Endothelial cell of umbilical vein (primary cell): ENCODE measurements at regions not wholly inside any gene's neighbourhood (a gene's known extent, or its start where the extent isn't known, plus 50 kb on each side); places are given as distances from the start of the nearest gene placed in this dataset.

Experiments
- BruUV-seq: library from RNA; stranded (reverse); fragments of 400-500 nt; replicated peaks from 2 replicates; lab custom pipeline; 2021; lab: Mats Ljungman, UMichigan
- CTCF ChIA-PET: fragments of 300-600, 350-600 bp; sonication (Branson Sonifier 250); formaldehyde crosslinking; loops from one replicate; lab custom pipeline; 2021; ENCODE audit warnings: antibody characterized with exemption, inconsistent platforms; lab: Charles Lee
- POLR2A ChIA-PET: fragments of 300-600, 350-600 bp; sonication (Branson Sonifier 250); formaldehyde crosslinking; loops from one replicate; lab custom pipeline; 2021; ENCODE audit warnings: antibody characterized with exemption, inconsistent platforms; lab: Charles Lee
- DNase-seq: peaks from one replicate; pipeline ENCODE4 v3.0.0-alpha.2; 2011; ENCODE audit warnings: low read depth, low spot score
- FAIRE-seq: peaks from 2 replicates; lab custom pipeline; 2011; peaks lifted over from hg19 to GRCh38; lab: Jason Lieb, UNC
- H2AFZ ChIP-seq: 2 replicates; pipeline ENCODE4 v1.6.0; 2012; ENCODE audit warnings: low read depth, low read length, control low read depth, inconsistent platforms
- H3K27ac ChIP-seq: 2 replicates; pipeline ENCODE4 v1.5.1; 2011; ENCODE audit warnings: low read depth, mild to moderate bottlenecking, control low read depth, low read length, moderate library complexity; ENCODE audit not compliant: insufficient read depth
- H3K27me3 ChIP-seq, 2 experiments: 2 replicates each; pipeline versions ENCODE4 v1.6.0 to v1.6.1; 2011; ENCODE audit warnings: low read length in 2 of 2, mixed read lengths in 1 of 2; ENCODE audit not compliant: control insufficient read depth in 2 of 2, insufficient read depth in 2 of 2
- H3K36me3 ChIP-seq, 2 experiments: 2 replicates in 1 of 2; 3 replicates in 1 of 2; pipeline ENCODE4 v1.5.1; 2011; ENCODE audit warnings: low read length in 2 of 2, mild to moderate bottlenecking in 1 of 2, moderate library complexity in 1 of 2; ENCODE audit not compliant: control insufficient read depth in 2 of 2, insufficient read depth in 2 of 2; ENCODE audit errors: extremely low read depth in 1 of 2
- H3K4me1 ChIP-seq: 3 replicates; pipeline ENCODE4 v1.5.1; 2011; ENCODE audit warnings: mild to moderate bottlenecking, low read length; ENCODE audit not compliant: control insufficient read depth, insufficient read depth; ENCODE audit errors: extremely low read depth
- H3K4me2 ChIP-seq: 2 replicates; pipeline ENCODE4 v1.6.1; 2011; ENCODE audit warnings: low read length, control low read depth, mixed read lengths; ENCODE audit not compliant: insufficient read depth
- H3K4me3 ChIP-seq, 3 experiments: fragments of 200-600 bp in 1 of 3; sonication (generic), shearing (Covaris generic) in 1 of 3; replicated peaks in 1 of 3; 2 replicates each; pipeline ENCODE4 v1.5.1; 2011 to 2016; ENCODE audit warnings: control low read depth in 3 of 3, low read length in 3 of 3, mild to moderate bottlenecking in 2 of 3, inconsistent platforms in 1 of 3, low read depth in 1 of 3, moderate library complexity in 1 of 3; ENCODE audit not compliant: insufficient read depth in 1 of 3
- H3K79me2 ChIP-seq: 2 replicates; pipeline ENCODE4 v1.6.0; 2012; ENCODE audit warnings: low read length, inconsistent platforms; ENCODE audit not compliant: control insufficient read depth, insufficient read depth
- H3K9ac ChIP-seq: replicated peaks from 2 replicates; pipeline ENCODE3; 2011; ENCODE audit warnings: low read length, control low read depth; ENCODE audit not compliant: insufficient read depth; ENCODE audit errors: extremely low read depth
- H3K9me1 ChIP-seq: replicated peaks from 3 replicates; pipeline ENCODE4 v1.6.0; 2011; ENCODE audit warnings: mild to moderate bottlenecking, low read length; ENCODE audit not compliant: control insufficient read depth, insufficient read depth; ENCODE audit errors: extremely low read depth
- H3K9me3 ChIP-seq: replicated peaks from 2 replicates; pipeline ENCODE4 v1.5.1; 2012; ENCODE audit warnings: low read length, inconsistent platforms; ENCODE audit not compliant: control insufficient read depth, insufficient read depth
- H4K20me1 ChIP-seq: replicated peaks from 2 replicates; pipeline ENCODE3; 2011; ENCODE audit warnings: mild to moderate bottlenecking, low read length; ENCODE audit not compliant: control insufficient read depth, insufficient read depth; ENCODE audit errors: extremely low read depth
- EZH2 ChIP-seq: IDR thresholded peaks from 2 replicates; pipeline ENCODE4 v1.6.1; 2012; ENCODE audit warnings: borderline replicate concordance, low read depth, mild to moderate bottlenecking, moderate library complexity, low read length, inconsistent platforms; ENCODE audit not compliant: severe bottlenecking
- FOS ChIP-seq: IDR thresholded peaks from 2 replicates; pipeline ENCODE4 v1.6.1; 2011; ENCODE audit warnings: mild to moderate bottlenecking, low read length, moderate library complexity, borderline replicate concordance; ENCODE audit not compliant: insufficient read depth
- GATA2 ChIP-seq: IDR thresholded peaks from 2 replicates; pipeline ENCODE4 v1.7.0; 2011; ENCODE audit warnings: low read depth, mild to moderate bottlenecking, moderate library complexity, mixed read lengths, low read length; ENCODE audit not compliant: insufficient read length, insufficient read depth
- JUN ChIP-seq: IDR thresholded peaks from 2 replicates; pipeline ENCODE4 v1.6.1; 2011; ENCODE audit warnings: borderline replicate concordance, low read depth; ENCODE audit not compliant: insufficient read length, insufficient read depth
- MYC ChIP-seq: IDR thresholded peaks from one replicate; pipeline ENCODE4 v1.6.1; 2011; ENCODE audit warnings: mild to moderate bottlenecking, low read depth, low read length
- POLR2A ChIP-seq: IDR thresholded peaks from 2 replicates; pipeline ENCODE4 v1.6.1; 2012; ENCODE audit warnings: low read depth, mild to moderate bottlenecking, control low read depth, low read length
- POLR2AphosphoS5 ChIP-seq: IDR thresholded peaks from 2 replicates; pipeline ENCODE4 v1.6.1; 2012; ENCODE audit warnings: low read depth, mild to moderate bottlenecking, control low read depth, low read length, moderate library complexity; ENCODE audit not compliant: insufficient read depth
- dilution Hi-C: fragments of 300-500 bp; cut with MboI; formaldehyde crosslinking; loops from one replicate; pipeline ENCODE4 v1.15.0; 2019; ENCODE audit warnings: low sequenced_read_pairs; ENCODE audit not compliant: extremely low pct_ligation_motif_present
- intact Hi-C: fragments of 100-400 bp; cut with micrococcal nuclease; formaldehyde crosslinking; loops from one replicate; pipeline ENCODE4 v1.10.0; 2022
- TF ChIP-seq, protein P1 (sequence below): IDR thresholded peaks from 2 replicates; pipeline ENCODE4 v1.6.1; 2011; ENCODE audit not compliant: insufficient read depth, insufficient read length
- TF ChIP-seq, protein P2 (sequence below), 2 donors: IDR thresholded peaks; 1 replicate in 1 of 2; 2 replicates in 1 of 2; pipeline ENCODE4 v1.5.1; 2011; ENCODE audit warnings: low read length in 2 of 2, mild to moderate bottlenecking in 2 of 2, moderate library complexity in 2 of 2, control low read depth in 1 of 2, inconsistent platforms in 1 of 2, low read depth in 1 of 2; ENCODE audit not compliant: insufficient read depth in 1 of 2; ENCODE audit errors: extremely low read depth in 1 of 2

DNA sequence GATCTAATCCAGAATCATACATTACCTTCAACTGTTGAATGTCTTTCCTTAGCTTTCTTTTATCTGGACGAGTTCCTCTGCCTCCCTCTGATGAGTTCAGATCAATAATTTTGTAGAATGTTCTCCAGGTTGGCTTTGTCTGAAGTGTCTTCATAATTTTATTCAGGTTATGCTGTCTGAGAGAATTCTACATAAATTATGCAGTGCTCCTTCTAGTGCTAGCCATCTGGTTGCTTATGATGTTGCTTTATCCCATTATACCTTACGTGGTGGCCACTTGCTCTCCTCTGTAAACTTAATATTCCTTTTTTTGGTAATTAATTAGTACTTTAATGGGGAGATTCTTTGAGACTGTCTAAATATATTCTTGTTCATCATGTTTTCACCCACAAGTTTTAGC lies 67.7 kb upstream of the PTCHD4 start:
- Histone ChIP-seq H2AFZ (no peak overlapping the region), H3K4me3 (no peak overlapping the region), H3K79me2 (no peaks in the 10 kb centered on the region), H3K9ac (no peak overlapping the region), H3K9me3 (no peaks in the 10 kb centered on the region), H3K9me1 (no peaks in the 10 kb centered on the region), H3K4me1 (no peaks in the 10 kb centered on the region), H4K20me1 (no peaks in the 10 kb centered on the region), H3K4me2 (no peak overlapping the region), H3K36me3 (no peaks in the 10 kb centered on the region), H3K27ac (no peak overlapping the region), H3K27me3 (no peaks in the 10 kb centered on the region)
- ChIA-PET CTCF (no interaction called here), POLR2A (no interaction called here)
- no TSS peak for BruUV-seq
- FAIRE-seq (no peak), DNase-seq (no peak)
- intact Hi-C loops, result no loop called here
- TF ChIP-seq GATA2 (no peak), EZH2 (no peak), POLR2A (no peak), FOS (no peak), MYC (no peak), POLR2AphosphoS5 (no peak), JUN (no peak)
- TF ChIP-seq, protein P1, sequence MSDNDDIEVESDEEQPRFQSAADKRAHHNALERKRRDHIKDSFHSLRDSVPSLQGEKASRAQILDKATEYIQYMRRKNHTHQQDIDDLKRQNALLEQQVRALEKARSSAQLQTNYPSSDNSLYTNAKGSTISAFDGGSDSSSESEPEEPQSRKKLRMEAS, result no peak
- TF ChIP-seq, protein P2, sequence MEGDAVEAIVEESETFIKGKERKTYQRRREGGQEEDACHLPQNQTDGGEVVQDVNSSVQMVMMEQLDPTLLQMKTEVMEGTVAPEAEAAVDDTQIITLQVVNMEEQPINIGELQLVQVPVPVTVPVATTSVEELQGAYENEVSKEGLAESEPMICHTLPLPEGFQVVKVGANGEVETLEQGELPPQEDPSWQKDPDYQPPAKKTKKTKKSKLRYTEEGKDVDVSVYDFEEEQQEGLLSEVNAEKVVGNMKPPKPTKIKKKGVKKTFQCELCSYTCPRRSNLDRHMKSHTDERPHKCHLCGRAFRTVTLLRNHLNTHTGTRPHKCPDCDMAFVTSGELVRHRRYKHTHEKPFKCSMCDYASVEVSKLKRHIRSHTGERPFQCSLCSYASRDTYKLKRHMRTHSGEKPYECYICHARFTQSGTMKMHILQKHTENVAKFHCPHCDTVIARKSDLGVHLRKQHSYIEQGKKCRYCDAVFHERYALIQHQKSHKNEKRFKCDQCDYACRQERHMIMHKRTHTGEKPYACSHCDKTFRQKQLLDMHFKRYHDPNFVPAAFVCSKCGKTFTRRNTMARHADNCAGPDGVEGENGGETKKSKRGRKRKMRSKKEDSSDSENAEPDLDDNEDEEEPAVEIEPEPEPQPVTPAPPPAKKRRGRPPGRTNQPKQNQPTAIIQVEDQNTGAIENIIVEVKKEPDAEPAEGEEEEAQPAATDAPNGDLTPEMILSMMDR (IDR thresholded peaks at IDR 0.05; ENCODE audit: extremely low read depth in 1 of 2, insufficient read depth in 1 of 2, low read depth in 1 of 2, low read length in 2 of 2), result no peak
- dilution Hi-C loops, result no loop called here
